HL-60 (cell line): ENCODE measurements at regions not wholly inside any gene's neighbourhood (a gene's known extent, or its start where the extent isn't known, plus 50 kb on each side); places are given as distances from the start of the nearest gene placed in this dataset.
"Not testable (repeated sequence)": the region's sequence is repeated elsewhere in the genome, so short reads cannot be mapped to it uniquely, and the experiment has no call there.

Experiments used
- DNase-seq, 2 experiments: peaks; one replicate each; pipeline ENCODE4 v3.0.0-alpha.2; 2010 to 2020; ENCODE audit warnings: low read depth in 1 of 2, low spot score in 1 of 2
- H3K27ac ChIP-seq: fragments of 250-450 bp; sonication (Bioruptor Pico); replicated peaks from 2 replicates; pipeline ENCODE4 v1.5.1; 2020; ENCODE audit warnings: mild to moderate bottlenecking, moderate library complexity
- H3K27me3 ChIP-seq: fragments of 250-450 bp; sonication (Bioruptor Pico); 2 replicates; pipeline ENCODE4 v1.5.1; 2021; ENCODE audit warnings: mild to moderate bottlenecking, moderate library complexity; ENCODE audit not compliant: insufficient read depth, poor library complexity, severe bottlenecking
- H3K4me3 ChIP-seq: replicated peaks from 2 replicates; pipeline ENCODE4 v1.5.1; 2011; ENCODE audit warnings: mild to moderate bottlenecking, control low read depth, low read length; ENCODE audit not compliant: insufficient read depth
- GABPA ChIP-seq: IDR thresholded peaks from 2 replicates; pipeline ENCODE4 v1.6.1; 2012; ENCODE audit warnings: low read depth
- POLR2AphosphoS5 ChIP-seq: IDR thresholded peaks from 2 replicates; pipeline ENCODE4 v1.6.1; 2012; ENCODE audit warnings: low read depth
- REST ChIP-seq: IDR thresholded peaks from 2 replicates; pipeline ENCODE4 v1.6.1; 2012; ENCODE audit warnings: low read depth; ENCODE audit not compliant: insufficient replicate concordance
- SPI1 ChIP-seq: IDR thresholded peaks from 2 replicates; pipeline ENCODE4 v1.6.1; 2012; ENCODE audit warnings: low read depth, mild to moderate bottlenecking, borderline replicate concordance
- TF ChIP-seq, protein P1 (sequence below): IDR thresholded peaks from one replicate; pipeline ENCODE4 v1.5.1; 2011; ENCODE audit warnings: low read length, control low read depth, inconsistent platforms; ENCODE audit not compliant: insufficient read depth

GRCh38 chr5:62767650-62768049, 189.0 kb downstream of the LRRC70 start:
- Histone ChIP-seq H3K27ac (no peak overlapping the region), H3K27me3 (no peaks in the 10 kb centered on the region), H3K4me3 (no peak overlapping the region)
- TF ChIP-seq GABPA (no peak), REST (no peak), SPI1 (no peak), POLR2AphosphoS5 (no peak)
- TF ChIP-seq, protein P1, sequence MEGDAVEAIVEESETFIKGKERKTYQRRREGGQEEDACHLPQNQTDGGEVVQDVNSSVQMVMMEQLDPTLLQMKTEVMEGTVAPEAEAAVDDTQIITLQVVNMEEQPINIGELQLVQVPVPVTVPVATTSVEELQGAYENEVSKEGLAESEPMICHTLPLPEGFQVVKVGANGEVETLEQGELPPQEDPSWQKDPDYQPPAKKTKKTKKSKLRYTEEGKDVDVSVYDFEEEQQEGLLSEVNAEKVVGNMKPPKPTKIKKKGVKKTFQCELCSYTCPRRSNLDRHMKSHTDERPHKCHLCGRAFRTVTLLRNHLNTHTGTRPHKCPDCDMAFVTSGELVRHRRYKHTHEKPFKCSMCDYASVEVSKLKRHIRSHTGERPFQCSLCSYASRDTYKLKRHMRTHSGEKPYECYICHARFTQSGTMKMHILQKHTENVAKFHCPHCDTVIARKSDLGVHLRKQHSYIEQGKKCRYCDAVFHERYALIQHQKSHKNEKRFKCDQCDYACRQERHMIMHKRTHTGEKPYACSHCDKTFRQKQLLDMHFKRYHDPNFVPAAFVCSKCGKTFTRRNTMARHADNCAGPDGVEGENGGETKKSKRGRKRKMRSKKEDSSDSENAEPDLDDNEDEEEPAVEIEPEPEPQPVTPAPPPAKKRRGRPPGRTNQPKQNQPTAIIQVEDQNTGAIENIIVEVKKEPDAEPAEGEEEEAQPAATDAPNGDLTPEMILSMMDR: no peak
- DNase-seq: no peak

DNA sequence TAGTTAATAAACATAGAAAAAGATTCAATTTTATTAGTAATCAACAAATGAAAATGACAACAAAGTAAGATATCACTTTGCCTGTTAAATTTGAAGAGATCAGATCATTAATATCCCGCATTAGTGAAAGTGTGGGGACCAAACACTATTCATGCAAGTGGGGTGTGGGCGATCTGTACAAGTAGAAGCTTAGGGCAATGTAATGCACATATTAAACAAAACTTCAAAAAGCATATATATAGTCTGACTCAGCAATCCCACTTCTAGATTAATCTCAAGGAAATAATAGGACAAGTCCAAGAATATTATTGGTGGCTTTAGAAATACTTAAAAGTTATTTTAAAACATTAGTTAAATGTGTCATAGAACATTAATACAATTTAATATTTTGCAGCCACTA, 188.5 kb downstream of the LRRC70 start:
- no peak overlapping the region for H3K27ac ChIP-seq
- TF ChIP-seq, protein P1: no peak
- H3K27me3 ChIP-seq: no peaks in the 10 kb centered on the region
- no peak for DNase-seq
- no peak overlapping the region for H3K4me3 ChIP-seq

GRCh38 chr5:62762503-62762902, 183.9 kb downstream of the LRRC70 start:
- H3K27me3 ChIP-seq: no peaks in the 10 kb centered on the region
- H3K27ac ChIP-seq: no peak overlapping the region
- H3K4me3 ChIP-seq: no peak overlapping the region
- TF ChIP-seq REST (no peak), SPI1 (no peak), GABPA (no peak), POLR2AphosphoS5 (no peak)
- TF ChIP-seq, protein P1: no peak
- DNase-seq: no peak

DNA sequence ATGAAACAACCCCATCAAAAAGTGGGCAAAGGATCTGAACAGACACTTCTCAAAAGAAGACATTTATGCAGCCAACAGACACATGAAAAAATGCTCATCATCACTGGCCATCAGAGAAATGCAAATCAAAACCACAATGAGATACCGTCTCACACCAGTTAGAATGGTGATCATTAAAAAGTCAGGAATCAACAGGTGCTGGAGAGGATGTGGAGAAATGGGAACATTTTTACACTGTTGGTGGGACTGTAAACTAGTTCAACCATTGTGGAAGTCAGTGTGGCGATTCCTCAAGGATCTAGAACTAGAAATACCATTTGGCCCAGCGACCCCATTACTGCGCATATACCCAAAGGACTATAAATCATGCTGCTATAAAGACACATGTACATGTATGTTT, 179.1 kb downstream of the LRRC70 start:
- H3K27ac ChIP-seq, H3K4me3 ChIP-seq, DNase-seq, H3K27me3 ChIP-seq: not testable (repeated sequence)

DNA sequence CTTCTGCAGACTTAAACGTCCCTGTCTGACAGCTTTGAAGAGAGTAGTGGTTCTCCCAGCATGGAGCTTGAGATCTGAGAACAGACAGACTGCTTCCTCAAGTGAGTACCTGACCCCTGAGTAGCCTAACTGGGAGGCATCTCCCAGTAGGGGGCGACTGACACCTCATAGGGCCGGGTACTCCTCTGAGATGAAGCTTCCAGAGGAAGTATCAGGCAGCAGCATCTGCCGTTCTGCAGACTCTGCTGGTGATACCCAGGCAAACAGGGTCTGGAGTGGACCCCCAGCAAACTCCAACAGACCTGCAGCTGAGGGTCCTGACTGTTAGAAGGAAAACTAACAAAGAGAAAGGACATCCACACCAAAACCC, 174.4 kb downstream of the LRRC70 start:
- not testable (repeated sequence) for H3K27ac ChIP-seq

GRCh38 chr5:62752056-62752997, 173.7 kb downstream of the LRRC70 start:
- H3K27ac ChIP-seq: not testable (repeated sequence)

More for the DNA sequence above, 174.4 kb downstream of the LRRC70 start:
- not testable (repeated sequence) for DNase-seq, H3K4me3 ChIP-seq, H3K27me3 ChIP-seq

More at GRCh38 chr5:62752056-62752997, 173.7 kb downstream of the LRRC70 start:
- H3K27me3 ChIP-seq, H3K4me3 ChIP-seq, DNase-seq: not testable (repeated sequence)
